ENCODE measurements at regions not wholly inside any gene's neighbourhood (a gene's known extent, or its start where the extent isn't known, plus 50 kb on each side); places are given as distances from the start of the nearest gene placed in this dataset.

DNA sequence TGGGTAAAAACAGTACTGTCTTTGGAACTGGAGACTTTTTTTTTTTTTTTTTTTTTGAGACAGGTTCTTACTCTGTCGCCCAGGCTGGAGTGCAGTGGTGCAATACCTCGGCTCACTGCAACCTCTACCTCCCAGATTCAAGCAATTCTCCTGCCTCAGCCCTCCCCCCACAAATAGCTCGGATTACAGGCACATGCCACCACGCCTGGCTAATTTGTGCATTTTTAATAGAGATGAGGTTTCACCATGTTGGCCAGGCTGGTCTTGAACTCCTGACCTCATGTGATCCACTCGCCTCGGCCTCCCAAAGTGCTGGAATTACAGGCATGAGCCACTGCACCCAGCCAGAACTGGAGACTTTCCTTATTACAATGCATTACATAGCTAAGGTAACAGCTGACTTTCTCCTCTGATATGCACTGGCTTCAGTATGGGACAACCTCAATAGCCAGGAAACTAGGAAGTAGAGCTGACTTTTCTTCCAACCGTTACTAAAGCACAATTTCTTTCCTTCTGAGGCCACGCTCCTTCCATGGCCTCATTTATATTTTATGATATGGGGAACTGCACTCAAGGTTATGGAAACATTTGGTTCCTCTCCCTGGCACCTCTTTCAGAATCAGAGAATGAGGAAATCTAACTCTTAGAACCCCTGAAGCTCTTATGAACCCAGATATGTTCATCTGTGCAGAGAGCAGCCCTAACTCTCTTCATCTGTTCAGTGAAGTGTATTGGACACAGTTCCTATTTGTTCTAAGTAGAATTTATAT lies 53.5 kb upstream of the FAM9B start:
- DNase-seq (ENCODE audit: low read depth): no peak

DNA sequence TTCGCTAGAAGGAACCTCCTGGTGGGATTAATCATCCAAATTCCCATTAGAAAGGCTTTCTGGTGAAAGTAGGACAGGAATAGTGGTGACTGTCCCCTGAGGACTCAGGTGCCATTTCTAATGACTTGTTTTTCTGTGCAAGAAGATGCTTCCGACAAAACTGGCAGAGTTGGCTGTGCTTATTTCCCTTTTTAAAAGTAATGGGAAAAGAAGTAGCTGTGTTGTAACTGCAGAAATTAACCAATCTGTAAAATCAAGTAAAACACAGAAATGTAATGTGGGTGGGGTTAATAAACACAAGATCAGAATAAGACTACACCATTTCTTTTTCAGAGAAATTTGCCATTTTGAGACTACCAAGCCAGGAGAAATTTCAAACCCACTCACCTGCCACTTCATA lies 55.0 kb upstream of the FAM9B start:
- no peak for DNase-seq (ENCODE audit: low read depth)

- DNase-seq (ENCODE audit: low read depth): no peak
Observed at GRCh38 chrX:9090766-9091165, 56.8 kb upstream of the FAM9B start.

DNA sequence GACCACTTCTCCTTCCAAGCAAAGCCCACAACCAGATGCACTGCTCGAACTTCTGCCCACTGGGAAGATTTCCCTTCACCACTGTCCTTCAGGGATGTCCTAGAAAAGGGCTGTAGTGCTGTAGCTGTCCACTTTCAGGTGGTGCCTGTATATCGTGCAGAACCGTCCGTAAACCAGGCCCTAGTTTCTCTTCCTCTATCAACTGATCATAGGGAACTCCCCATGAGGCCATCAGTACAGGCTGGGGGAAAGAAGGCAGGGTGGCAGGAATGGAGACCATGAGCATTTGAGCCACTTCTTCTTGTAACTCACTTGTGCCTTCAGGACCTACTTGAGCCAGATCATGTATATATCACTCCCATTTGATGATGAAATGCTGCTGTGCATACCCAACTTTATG lies 57.3 kb upstream of the FAM9B start:
- DNase-seq (ENCODE audit: low read depth): no peak

DNA sequence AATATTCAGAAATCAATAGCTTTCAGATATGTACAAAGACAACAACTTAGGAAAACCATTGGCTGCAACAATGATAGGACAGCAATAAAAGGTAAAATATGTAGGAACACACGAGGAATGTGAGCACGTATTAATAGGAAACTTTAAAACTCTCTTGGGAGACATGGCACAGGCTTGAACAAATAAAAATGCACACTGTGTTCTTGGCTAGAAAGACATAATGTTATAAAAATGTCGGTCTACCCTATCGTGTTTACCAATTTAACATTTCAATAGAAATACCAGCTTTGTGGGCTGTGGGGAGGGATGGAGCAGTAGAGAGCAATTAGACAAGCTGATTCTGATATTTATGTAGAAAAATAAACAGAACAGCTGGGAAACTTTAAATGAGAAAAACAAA lies 69.0 kb upstream of the FAM9B start:
- DNase-seq (ENCODE audit: low read depth): no peak

DNA sequence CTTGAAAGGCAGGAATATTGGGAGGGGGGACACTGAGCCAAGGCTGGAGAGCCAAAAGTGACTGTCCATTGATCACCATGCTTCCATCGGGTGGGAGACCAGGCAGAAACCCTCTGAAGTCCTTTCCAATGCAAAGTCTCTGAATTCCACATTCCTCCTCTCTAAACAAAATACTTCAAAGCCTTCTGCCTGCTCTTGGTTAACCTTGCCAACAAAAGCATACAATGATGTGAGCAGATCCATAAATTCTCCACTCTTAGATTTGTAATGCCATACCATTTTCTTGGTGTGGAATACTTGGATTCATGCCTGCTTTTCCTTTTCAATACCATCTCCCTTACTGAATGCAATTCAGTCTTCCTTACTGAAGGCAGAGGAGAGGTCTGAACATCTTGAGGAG lies 74.1 kb upstream of the FAM9B start:
- no peak for DNase-seq (ENCODE audit: low read depth)

- no peak for DNase-seq (ENCODE audit: low read depth)
Observed at GRCh38 chrX:9110808-9111207, 76.9 kb upstream of the FAM9B start.

DNA sequence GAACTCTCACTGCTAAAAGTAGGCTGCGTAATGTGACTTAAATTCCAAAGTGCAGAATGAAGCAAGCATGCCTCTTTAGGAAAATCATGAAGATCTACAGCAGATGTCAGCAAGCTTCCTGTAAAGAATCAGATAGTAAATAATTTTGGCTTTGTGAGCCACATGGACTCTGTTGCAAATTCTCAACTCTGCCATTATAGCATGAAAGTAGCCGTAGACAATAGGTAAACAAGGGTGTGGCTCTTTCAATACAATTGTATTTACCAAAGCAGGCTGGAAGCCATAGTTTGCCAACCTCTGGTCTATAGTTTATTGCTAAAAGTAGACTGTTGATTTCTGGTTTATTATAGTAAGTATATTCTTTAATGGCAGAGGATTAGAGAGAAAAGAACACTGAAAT lies 80.3 kb upstream of the FAM9B start:
- DNase-seq (ENCODE audit: low read depth): no peak

GRCh38 chrX:9117851-9118250 lies 83.9 kb upstream of the FAM9B start:
- DNase-seq (ENCODE audit: low read depth): no peak

- DNase-seq (ENCODE audit: low read depth): no peak
Observed at GRCh38 chrX:9122519-9123245, 88.8 kb upstream of the FAM9B start.

- no peak for DNase-seq (ENCODE audit: low read depth)
Observed at GRCh38 chrX:9127986-9128385, 94.1 kb upstream of the FAM9B start.

DNA sequence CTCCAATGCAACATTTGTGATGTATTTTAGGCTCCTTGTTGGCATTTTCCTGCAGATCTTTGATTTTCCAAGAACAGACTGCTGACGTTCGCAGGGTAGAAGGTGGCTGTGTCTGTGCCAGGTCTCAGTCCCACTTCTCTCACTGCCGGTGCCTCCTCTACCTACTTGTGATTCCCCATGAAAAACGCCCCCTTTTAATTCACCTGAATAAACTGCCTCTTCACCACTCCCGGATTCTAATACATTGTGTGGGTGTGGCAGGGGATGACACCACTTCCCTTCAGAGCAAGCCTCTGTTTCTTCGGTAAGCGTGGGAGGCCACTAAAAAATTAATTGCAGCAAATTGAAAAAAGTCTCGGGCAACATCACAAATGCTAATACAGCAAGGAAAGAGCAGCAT lies 96.1 kb upstream of the FAM9B start:
- peak; percentile 3 for DNase-seq (ENCODE audit: low read depth)

- DNase-seq (ENCODE audit: low read depth): peak; percentile 4
Observed at GRCh38 chrX:9131066-9131465, 97.1 kb upstream of the FAM9B start.

DNA sequence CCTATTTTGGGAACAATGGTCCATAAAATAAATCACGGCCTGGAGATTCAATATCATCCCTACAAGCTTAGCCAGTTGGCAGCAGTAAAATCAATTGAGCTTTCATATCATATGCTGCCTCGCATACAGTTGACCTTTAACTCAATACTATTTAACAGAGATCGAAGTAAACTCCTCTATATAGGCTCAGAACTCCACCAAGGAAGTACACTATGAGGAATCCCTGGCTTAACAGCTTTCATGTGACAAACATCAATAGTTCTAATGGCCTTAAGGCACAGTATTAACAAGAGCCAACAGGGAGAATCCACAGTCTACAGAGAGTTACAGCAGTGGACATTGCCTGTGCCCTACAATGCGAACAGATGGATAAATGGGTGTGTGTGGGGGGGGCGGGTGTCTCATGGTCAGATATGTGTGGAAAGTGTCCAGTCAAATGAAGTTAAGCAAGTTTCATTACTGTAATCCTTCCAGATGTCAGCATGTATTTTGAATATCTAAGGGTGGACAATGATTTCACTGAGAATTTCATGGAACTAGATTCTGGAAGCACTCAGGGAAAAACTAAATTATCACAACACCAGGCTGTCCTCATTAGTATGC lies 98.2 kb upstream of the FAM9B start:
- no peak for DNase-seq (ENCODE audit: low read depth)

DNA sequence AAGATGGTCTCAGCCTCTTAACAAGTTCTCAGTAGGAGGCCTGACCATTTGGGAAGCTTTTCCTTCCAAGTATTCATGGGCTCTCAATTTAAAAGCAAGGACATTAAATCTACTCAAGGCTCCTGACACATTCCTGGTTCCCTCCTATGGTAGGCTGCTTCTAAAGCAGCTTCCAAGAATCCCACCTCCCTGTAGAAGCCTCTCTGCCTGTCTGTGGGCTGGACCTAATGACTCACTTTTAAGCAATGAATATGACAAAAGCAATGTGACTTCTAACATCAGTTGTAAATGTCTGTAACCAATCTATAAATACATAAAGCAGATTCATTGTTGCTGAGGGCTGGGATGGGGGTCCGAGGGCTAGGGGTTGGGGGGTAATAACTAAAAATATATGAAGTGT lies 99.5 kb upstream of the FAM9B start:
- DNase-seq (ENCODE audit: low read depth): no peak

- DNase-seq (ENCODE audit: low read depth): no peak
Observed at GRCh38 chrX:9134366-9134765, 100.4 kb upstream of the FAM9B start.

DNA sequence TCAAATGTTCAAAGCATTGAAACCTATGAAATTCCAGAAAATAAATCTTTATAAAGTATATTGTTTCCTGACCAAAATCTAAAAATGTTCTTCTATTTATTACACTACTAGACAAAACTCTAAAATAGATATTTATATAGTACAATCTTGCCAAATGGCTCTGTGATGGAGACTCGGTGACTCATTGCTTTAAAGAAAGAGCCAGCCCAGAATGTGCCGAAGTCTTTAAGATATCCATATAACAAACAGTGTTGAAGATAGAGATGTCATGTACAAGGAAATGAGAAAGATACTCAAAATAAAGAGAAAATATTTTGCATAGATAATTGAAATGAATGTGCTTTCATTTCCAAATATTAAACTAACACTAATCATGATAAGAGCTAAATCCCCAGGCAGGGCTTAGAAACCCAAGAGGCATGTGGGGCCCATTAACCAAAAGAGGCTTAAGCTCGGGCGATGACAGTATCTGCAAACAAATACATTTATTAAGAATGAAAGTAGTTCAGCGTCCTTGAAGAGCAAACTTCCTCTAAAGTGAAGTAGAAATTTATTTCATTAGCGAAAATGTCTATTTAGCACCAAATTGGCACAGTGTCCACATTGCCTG lies 102.1 kb upstream of the FAM9B start:
- no peak for DNase-seq (ENCODE audit: low read depth)

DNA sequence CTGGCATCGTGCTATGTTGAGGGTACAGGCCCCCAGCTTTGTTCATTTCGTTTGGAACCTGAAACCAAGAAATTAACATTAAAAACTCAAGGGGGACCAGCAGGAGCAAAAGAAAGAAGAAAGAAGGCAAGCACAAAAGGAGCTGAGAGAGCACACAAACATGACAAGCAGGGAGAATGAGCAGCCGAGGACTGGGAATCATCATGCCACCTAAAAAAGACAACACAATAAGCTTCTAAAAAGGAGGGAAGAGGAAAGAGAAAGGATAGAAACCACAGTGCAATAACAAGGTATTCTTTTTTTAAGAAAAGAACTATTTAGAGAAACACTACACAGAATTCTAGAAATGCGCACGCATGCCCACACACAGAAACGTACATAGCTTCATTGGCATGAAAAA lies 103.2 kb upstream of the FAM9B start:
- no peak for DNase-seq (ENCODE audit: low read depth)

DNA sequence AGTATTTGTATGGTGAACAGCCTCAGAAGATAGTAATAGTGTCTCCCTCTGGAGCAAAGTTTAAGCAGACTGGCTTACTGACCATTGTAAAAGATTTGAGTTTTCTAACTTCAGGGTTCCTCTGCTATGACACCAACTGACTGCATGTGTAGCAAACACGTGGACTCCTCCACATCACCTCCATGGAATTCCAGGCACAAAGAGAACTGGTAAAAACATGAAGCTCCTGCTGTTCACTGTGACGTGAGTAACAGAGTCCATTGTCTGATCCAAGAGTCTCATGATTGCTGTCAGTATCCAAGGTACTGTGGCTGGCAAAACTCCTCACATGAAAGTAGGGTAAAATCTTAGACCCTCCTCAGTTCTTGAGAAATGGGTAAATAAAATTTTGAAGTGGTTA lies 107.6 kb upstream of the FAM9B start:
- no peak for DNase-seq (ENCODE audit: low read depth)

- no peak for DNase-seq (ENCODE audit: low read depth)
Observed at GRCh38 chrX:9144701-9145241, 110.8 kb upstream of the FAM9B start.

DNA sequence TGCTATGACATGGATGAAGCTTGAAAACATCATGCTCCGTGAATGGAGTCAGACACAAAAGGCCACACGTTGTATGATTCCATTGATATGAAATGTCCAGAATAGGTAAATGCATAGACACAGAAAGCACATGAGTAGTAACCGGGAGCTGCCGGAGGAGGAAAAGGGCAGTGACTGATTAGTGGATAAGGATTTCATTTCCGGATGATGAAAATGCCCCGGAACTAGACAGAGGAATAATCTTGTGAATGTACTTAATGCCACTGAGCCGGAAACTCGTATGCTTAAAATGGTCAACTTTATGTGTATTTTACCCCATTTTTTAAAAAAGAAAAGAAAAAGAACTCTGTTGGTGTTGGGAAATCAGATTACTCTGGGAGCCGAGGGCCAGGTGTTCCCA lies 112.7 kb upstream of the FAM9B start:
- no peak for DNase-seq (ENCODE audit: low read depth)

GRCh38 chrX:9147086-9147485 lies 113.2 kb upstream of the FAM9B start:
- no peak for DNase-seq (ENCODE audit: low read depth)

- DNase-seq (ENCODE audit: low read depth): no peak
Observed at GRCh38 chrX:9147726-9148125, 113.8 kb upstream of the FAM9B start.
